ENCODE measurements at regions not wholly inside any gene's neighbourhood (a gene's known extent, or its start where the extent isn't known, plus 50 kb on each side); places are given as distances from the start of the nearest gene placed in this dataset.

- no peak for TF ChIP-seq CTCF (conservative IDR thresholded peaks at IDR 0.05)
Measured at GRCh38 chr1:100629391-100629790, 90.2 kb upstream of the VCAM1 start.

GRCh38 chr1:100631015-100631551 lies 88.5 kb upstream of the VCAM1 start:
- TF ChIP-seq CTCF (conservative IDR thresholded peaks at IDR 0.05): no peak
- no peak overlapping the region for H3K27ac ChIP-seq

More at GRCh38 chr1:100629391-100629790, 90.2 kb upstream of the VCAM1 start:
- no peak overlapping the region for H3K27ac ChIP-seq

- peak overlapping the region; percentile 63 for H3K27ac ChIP-seq
- TF ChIP-seq CTCF (conservative IDR thresholded peaks at IDR 0.05): no peak
Measured at GRCh38 chr1:100642826-100643225, 76.7 kb upstream of the VCAM1 start.

- TF ChIP-seq CTCF (conservative IDR thresholded peaks at IDR 0.05): no peak
- H3K27ac ChIP-seq: peak overlapping the region; percentile 63
Measured at GRCh38 chr1:100643471-100644196, 75.9 kb upstream of the VCAM1 start.

GRCh38 chr1:100646001-100646400 lies 73.5 kb upstream of the VCAM1 start:
- no peak overlapping the region for H3K27ac ChIP-seq
- no peak for TF ChIP-seq CTCF (conservative IDR thresholded peaks at IDR 0.05)

GRCh38 chr1:100649146-100649545 lies 70.4 kb upstream of the VCAM1 start:
- no peak overlapping the region for H3K27ac ChIP-seq
- TF ChIP-seq CTCF (conservative IDR thresholded peaks at IDR 0.05): no peak

GRCh38 chr1:100657876-100658715 lies 61.4 kb upstream of the VCAM1 start:
- no peak for TF ChIP-seq CTCF (conservative IDR thresholded peaks at IDR 0.05)
- no peak overlapping the region for H3K27ac ChIP-seq

Measured in VCaP (cell line).